HepG2 (cell line): ENCODE measurements at regions not wholly inside any gene's neighbourhood (a gene's known extent, or its start where the extent isn't known, plus 50 kb on each side); places are given as distances from the start of the nearest gene placed in this dataset.

Experiments used
- CBX2 ChIP-seq, 2 experiments: fragments of 200-600 bp in 1 of 2; sonication (generic); formaldehyde crosslinking in 1 of 2; IDR thresholded peaks; 2 replicates each; pipeline versions ENCODE4 v1.7.0 to v1.8.1; 2018 to 2022; ENCODE audit warnings: low read depth in 2 of 2, low read length in 1 of 2, mild to moderate bottlenecking in 1 of 2, missing genetic modification reagents in 1 of 2
- ETV6 ChIP-seq: sonication (generic); formaldehyde crosslinking; conservative IDR thresholded peaks from 2 replicates; pipeline ENCODE4 v1.4.0; 2020; ENCODE audit warnings: missing genetic modification reagents
- FOXO1 ChIP-seq: sonication (generic); formaldehyde crosslinking; IDR thresholded peaks from 2 replicates; pipeline ENCODE4 v1.4.0; 2020; ENCODE audit warnings: missing genetic modification reagents
- GATAD2A ChIP-seq: IDR thresholded peaks from 2 replicates; pipeline ENCODE4 v1.6.1; 2016
- GTF2F1 ChIP-seq: fragments of 150-350 bp; IDR thresholded peaks from 2 replicates; pipeline ENCODE4 v1.6.1; 2014; ENCODE audit warnings: low read length
- HIVEP1 ChIP-seq: sonication (generic); formaldehyde crosslinking; IDR thresholded peaks from 2 replicates; pipeline ENCODE4 v1.4.0; 2020; ENCODE audit warnings: mild to moderate bottlenecking, missing genetic modification reagents
- HNF1A ChIP-seq, 2 experiments: sonication (generic) in 1 of 2; formaldehyde crosslinking in 1 of 2; IDR thresholded peaks; 2 replicates each; pipeline versions ENCODE4 v1.4.0 to v1.6.1; 2016 to 2020; ENCODE audit warnings: borderline replicate concordance in 1 of 2, low read depth in 1 of 2, mild to moderate bottlenecking in 1 of 2, missing genetic modification reagents in 1 of 2
- KDM5A ChIP-seq: fragments of 200-600 bp; sonication (generic); IDR thresholded peaks from 2 replicates; pipeline ENCODE4 v1.7.0; 2018; ENCODE audit warnings: antibody characterized with exemption, mild to moderate bottlenecking, low read length, borderline replicate concordance
- KMT2B ChIP-seq: IDR thresholded peaks from 2 replicates; pipeline ENCODE4 v1.6.1; 2016; ENCODE audit warnings: missing genetic modification reagents, missing compliant biosample characterization
- SAP130 ChIP-seq: IDR thresholded peaks from 2 replicates; pipeline ENCODE4 v1.6.1; 2016; ENCODE audit warnings: low read depth
- SIX1 ChIP-seq: sonication (generic); formaldehyde crosslinking; IDR thresholded peaks from 2 replicates; pipeline ENCODE4 v1.4.0; 2020; ENCODE audit warnings: missing genetic modification reagents, borderline replicate concordance
- SKI ChIP-seq: fragments of 450-650 bp; IDR thresholded peaks from one replicate; pipeline ENCODE4 v1.6.1; 2018; ENCODE audit warnings: mild to moderate bottlenecking; ENCODE audit not compliant: partially characterized antibody
- ZBTB42 ChIP-seq: sonication (generic); formaldehyde crosslinking; IDR thresholded peaks from 2 replicates; pipeline ENCODE4 v1.5.0; 2020; ENCODE audit warnings: mild to moderate bottlenecking, missing genetic modification reagents
- ZC3H13 ChIP-seq: sonication (generic); formaldehyde crosslinking; IDR thresholded peaks from 2 replicates; pipeline ENCODE4 v1.8.1; 2023; ENCODE audit warnings: mild to moderate bottlenecking, missing genetic modification reagents, moderate library complexity
- ZFP37 ChIP-seq: sonication (generic); formaldehyde crosslinking; IDR thresholded peaks from 2 replicates; pipeline ENCODE4 v1.4.0; 2020; ENCODE audit warnings: missing genetic modification reagents, borderline replicate concordance
- ZNF468 ChIP-seq: sonication (generic); formaldehyde crosslinking; IDR thresholded peaks from 2 replicates; pipeline ENCODE4 v1.8.0; 2022; ENCODE audit warnings: mild to moderate bottlenecking, moderate library complexity, missing genetic modification reagents
- ZNF703 ChIP-seq: sonication (generic); formaldehyde crosslinking; IDR thresholded peaks from 2 replicates; pipeline ENCODE4 v1.5.1; 2020; ENCODE audit warnings: missing genetic modification reagents, mild to moderate bottlenecking, moderate library complexity, borderline replicate concordance
- TF ChIP-seq, protein P1 (sequence below): sonication (generic); formaldehyde crosslinking; IDR thresholded peaks from 2 replicates; pipeline ENCODE4 v1.5.0; 2020; ENCODE audit warnings: missing genetic modification reagents, mild to moderate bottlenecking, borderline replicate concordance
- TF ChIP-seq, protein P2 (sequence below): sonication (generic); formaldehyde crosslinking; IDR thresholded peaks from 2 replicates; pipeline ENCODE4 v1.4.0; 2020; ENCODE audit warnings: missing genetic modification reagents
- TF ChIP-seq, protein P3 (sequence below): sonication (generic); formaldehyde crosslinking; IDR thresholded peaks from 2 replicates; pipeline ENCODE4 v1.4.0; 2020; ENCODE audit warnings: missing genetic modification reagents

DNA sequence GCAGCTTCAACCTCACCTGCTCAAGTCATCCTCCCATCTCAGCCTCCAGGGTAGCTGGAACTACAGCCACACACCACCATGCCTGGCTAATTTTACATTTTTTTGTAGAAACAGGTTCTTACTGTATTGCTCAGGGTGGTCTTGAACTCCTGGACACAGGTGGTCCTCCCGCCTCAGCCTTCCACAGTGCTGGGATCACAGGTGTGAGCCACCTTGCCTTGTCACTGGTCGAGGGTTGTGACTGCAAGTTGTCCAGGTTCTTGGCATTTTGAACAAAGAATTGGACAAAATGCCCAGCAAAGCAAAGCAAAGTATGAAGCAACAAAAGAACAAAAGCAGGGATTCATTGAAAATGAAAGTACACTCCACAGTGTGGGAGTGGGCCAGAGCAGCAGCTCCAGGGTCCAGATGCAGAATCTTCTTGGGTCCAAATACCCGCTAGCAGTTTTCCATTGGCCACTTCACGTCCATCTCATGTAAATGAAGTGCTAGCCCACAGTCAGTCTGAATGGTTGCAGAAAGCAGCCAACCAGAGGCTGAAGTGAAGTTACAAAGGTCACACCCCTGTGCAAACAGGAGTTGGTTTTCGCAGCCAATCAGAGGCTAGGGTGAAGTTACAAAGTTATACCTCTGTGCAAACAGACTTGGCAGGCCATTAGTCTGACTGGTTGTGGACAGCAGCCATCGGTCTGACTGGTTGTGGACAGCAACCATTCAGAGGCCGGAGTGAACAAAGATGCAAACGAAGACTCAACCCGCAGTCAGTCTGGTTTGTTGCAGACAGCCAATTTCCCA is 109.5 kb upstream of the KIF26B start (continued):
- TF ChIP-seq FOXO1 (CRISPR knock-in tag) (no peak), SAP130 (peak; percentile 84), ZNF468 (CRISPR knock-in tag) (no peak), ZC3H13 (CRISPR knock-in tag) (no peak), HNF1A (IDR thresholded peaks at IDR 0.05; ENCODE audit: low read depth) (no peak), HNF1A (CRISPR knock-in tag; IDR thresholded peaks at IDR 0.05; ENCODE audit: borderline replicate concordance) (no peak; the same call in 1 of the 2 replicates), SIX1 (peak; percentile 47; the same call in 1 of the 2 replicates), ETV6 (CRISPR knock-in tag) (no peak), KDM5A (no peak), ZNF703 (CRISPR knock-in tag) (no peak), KMT2B (CRISPR knock-in tag) (peak; percentile 58; the same call in 1 of the 2 replicates), ZBTB42 (no peak), CBX2 (IDR thresholded peaks at IDR 0.05; ENCODE audit: low read depth, low read length) (no peak), CBX2 (CRISPR knock-in tag; IDR thresholded peaks at IDR 0.05; ENCODE audit: low read depth) (no peak), GTF2F1 (no peak), GATAD2A (CRISPR knock-in tag) (peak; percentile 54), SKI (peak; percentile 64), HIVEP1 (CRISPR knock-in tag) (no peak), ZFP37 (CRISPR knock-in tag) (no peak)
- TF ChIP-seq, protein P1, sequence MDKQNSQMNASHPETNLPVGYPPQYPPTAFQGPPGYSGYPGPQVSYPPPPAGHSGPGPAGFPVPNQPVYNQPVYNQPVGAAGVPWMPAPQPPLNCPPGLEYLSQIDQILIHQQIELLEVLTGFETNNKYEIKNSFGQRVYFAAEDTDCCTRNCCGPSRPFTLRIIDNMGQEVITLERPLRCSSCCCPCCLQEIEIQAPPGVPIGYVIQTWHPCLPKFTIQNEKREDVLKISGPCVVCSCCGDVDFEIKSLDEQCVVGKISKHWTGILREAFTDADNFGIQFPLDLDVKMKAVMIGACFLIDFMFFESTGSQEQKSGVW (CRISPR knock-in tag): no peak
- TF ChIP-seq, protein P2, sequence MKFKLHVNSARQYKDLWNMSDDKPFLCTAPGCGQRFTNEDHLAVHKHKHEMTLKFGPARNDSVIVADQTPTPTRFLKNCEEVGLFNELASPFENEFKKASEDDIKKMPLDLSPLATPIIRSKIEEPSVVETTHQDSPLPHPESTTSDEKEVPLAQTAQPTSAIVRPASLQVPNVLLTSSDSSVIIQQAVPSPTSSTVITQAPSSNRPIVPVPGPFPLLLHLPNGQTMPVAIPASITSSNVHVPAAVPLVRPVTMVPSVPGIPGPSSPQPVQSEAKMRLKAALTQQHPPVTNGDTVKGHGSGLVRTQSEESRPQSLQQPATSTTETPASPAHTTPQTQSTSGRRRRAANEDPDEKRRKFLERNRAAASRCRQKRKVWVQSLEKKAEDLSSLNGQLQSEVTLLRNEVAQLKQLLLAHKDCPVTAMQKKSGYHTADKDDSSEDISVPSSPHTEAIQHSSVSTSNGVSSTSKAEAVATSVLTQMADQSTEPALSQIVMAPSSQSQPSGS (CRISPR knock-in tag): no peak
- TF ChIP-seq, protein P3, sequence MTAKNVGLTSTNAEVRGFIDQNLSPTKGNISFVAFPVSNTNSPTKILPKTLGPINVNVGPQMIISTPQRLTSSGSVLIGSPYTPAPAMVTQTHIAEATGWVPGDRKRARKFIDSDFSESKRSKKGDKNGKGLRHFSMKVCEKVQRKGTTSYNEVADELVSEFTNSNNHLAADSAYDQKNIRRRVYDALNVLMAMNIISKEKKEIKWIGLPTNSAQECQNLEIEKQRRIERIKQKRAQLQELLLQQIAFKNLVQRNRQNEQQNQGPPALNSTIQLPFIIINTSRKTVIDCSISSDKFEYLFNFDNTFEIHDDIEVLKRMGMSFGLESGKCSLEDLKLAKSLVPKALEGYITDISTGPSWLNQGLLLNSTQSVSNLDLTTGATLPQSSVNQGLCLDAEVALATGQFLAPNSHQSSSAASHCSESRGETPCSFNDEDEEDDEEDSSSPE: peak; percentile 39; the same call in 1 of the 2 replicates
